HG03139 (cell line): ENCODE measurements at regions not wholly inside any gene's neighbourhood (a gene's known extent, or its start where the extent isn't known, plus 50 kb on each side); places are given as distances from the start of the nearest gene placed in this dataset.

Source experiments
- ATAC-seq: cut with Tn5 transposase; IDR thresholded peaks from one replicate; pipeline ENCODE4 v1.9.1; 2021; ENCODE audit not compliant: unreplicated experiment

GRCh38 chr5:143730112-143730801 lies 81.7 kb upstream of the HMHB1 start:
- ATAC-seq: no peak

- ATAC-seq: no peak
These were observed 82.5 kb upstream of the HMHB1 start for GRCh38 chr5:143729334-143729946.

GRCh38 chr5:143723159-143723558 lies 88.8 kb upstream of the HMHB1 start:
- ATAC-seq: no peak

- ATAC-seq: no peak
These were observed 90.0 kb upstream of the HMHB1 start for GRCh38 chr5:143721925-143722324.

GRCh38 chr5:143720689-143721088 lies 91.3 kb upstream of the HMHB1 start:
- ATAC-seq: no peak

GRCh38 chr5:143717400-143717799 lies 94.6 kb upstream of the HMHB1 start:
- ATAC-seq: no peak

- no peak for ATAC-seq
These were observed 95.1 kb upstream of the HMHB1 start for GRCh38 chr5:143716881-143717280.

GRCh38 chr5:143715616-143716015 lies 96.3 kb upstream of the HMHB1 start:
- no peak for ATAC-seq

- ATAC-seq: peak; percentile 56
These were observed 97.3 kb upstream of the HMHB1 start for GRCh38 chr5:143714629-143715028.

GRCh38 chr5:143713047-143714003 lies 98.6 kb upstream of the HMHB1 start:
- ATAC-seq: no peak

GRCh38 chr5:143708672-143709071 lies 103.3 kb upstream of the HMHB1 start:
- ATAC-seq: no peak

- ATAC-seq: no peak
These were observed 104.2 kb upstream of the HMHB1 start for GRCh38 chr5:143707806-143708205.

- ATAC-seq: no peak
These were observed 106.6 kb upstream of the HMHB1 start for GRCh38 chr5:143705381-143705780.

GRCh38 chr5:143703659-143704058 lies 108.3 kb upstream of the HMHB1 start:
- ATAC-seq: no peak

GRCh38 chr5:143701493-143701892 lies 110.5 kb upstream of the HMHB1 start:
- no peak for ATAC-seq

GRCh38 chr5:143700994-143701393 lies 111.0 kb upstream of the HMHB1 start:
- ATAC-seq: no peak

GRCh38 chr5:143699121-143699520 lies 112.8 kb upstream of the HMHB1 start:
- ATAC-seq: no peak

- ATAC-seq: no peak
These were observed 113.4 kb upstream of the HMHB1 start for GRCh38 chr5:143698574-143698973.

- ATAC-seq: no peak
These were observed 115.0 kb upstream of the HMHB1 start for GRCh38 chr5:143696921-143697320.

GRCh38 chr5:143695941-143696340 lies 116.0 kb upstream of the HMHB1 start:
- ATAC-seq: no peak

- no peak for ATAC-seq
These were observed 116.6 kb upstream of the HMHB1 start for GRCh38 chr5:143695244-143695864.
